CD4-positive, alpha-beta T cell treated with Interleukin-4 for 1 hour (primary cell): ENCODE measurements at regions not wholly inside any gene's neighbourhood (a gene's known extent, or its start where the extent isn't known, plus 50 kb on each side); places are given as distances from the start of the nearest gene placed in this dataset.
A peak's percentile ranks its signal among the peaks of the same experiment; 100 is the strongest.

ENCODE experiments used
- DNase-seq, 2 donors: peaks; one replicate each; pipeline ENCODE4 v3.0.0-alpha.2; 2020 to 2022

GRCh38 chr7:13047061-13047460, 359.6 kb downstream of the ARL4A start:
- DNase-seq: no peak

DNA sequence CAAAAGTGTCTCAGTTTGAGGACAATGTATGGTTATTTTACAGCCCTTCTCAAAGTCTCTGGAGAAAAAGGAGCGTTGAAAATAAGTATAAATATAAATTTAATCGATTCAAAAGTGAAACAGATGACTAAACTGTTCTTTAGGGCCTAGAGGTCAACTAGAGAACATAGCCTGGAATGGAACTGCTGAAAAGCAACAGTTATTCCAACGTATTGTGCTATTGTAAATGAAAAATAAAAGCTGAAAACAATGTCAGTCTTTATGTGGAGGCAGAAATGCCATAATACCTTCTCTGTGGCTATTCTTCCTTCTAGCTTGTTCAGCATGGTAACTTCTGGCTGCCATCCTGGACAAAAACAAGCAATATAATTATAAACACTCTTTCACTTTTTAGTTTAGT, 362.5 kb downstream of the ARL4A start:
- no peak for DNase-seq

DNA sequence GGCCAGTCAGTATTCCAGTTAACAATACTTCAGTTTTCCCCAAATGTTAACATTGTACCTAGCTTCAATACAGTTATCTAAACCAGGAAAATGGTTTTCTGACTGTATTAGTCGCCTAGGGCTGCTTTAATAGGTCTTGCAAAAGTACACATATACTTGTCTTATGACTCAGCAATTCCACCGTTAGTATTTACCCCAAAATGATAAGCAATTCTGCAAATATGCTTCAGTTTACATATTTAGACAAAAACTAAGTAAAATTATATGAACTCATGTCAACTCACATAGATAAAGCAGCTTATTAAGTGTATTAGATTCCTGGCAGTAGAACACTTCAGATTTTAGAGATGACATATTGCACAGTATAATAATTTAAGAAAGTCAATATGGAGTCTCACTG, 363.3 kb downstream of the ARL4A start:
- no peak for DNase-seq

GRCh38 chr7:13055732-13056368, 368.4 kb downstream of the ARL4A start:
- no peak for DNase-seq

GRCh38 chr7:13057462-13058200, 370.2 kb downstream of the ARL4A start:
- peak in 1 of 2 donors; percentile 5 for DNase-seq

DNA sequence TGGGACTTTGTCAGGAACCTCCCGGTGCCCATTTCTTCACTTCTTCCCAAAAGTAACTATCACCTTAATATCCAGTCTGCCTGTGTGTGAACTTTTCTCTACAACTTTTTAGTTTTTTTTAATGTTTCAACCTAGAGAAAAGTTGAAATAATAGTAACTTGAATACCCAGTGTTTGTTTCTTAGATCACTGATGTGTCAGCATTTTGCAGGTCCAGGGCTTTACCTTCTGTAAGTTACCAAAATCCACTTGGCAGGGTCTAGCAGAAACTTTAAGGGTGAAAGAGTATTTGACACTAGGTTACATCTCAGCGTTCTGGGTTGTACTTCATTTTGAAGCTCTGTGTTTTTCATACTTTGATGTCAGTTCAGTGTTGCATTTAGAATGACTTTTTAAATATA, 372.7 kb downstream of the ARL4A start:
- no peak for DNase-seq

GRCh38 chr7:13061115-13061514, 373.7 kb downstream of the ARL4A start:
- no peak for DNase-seq

DNA sequence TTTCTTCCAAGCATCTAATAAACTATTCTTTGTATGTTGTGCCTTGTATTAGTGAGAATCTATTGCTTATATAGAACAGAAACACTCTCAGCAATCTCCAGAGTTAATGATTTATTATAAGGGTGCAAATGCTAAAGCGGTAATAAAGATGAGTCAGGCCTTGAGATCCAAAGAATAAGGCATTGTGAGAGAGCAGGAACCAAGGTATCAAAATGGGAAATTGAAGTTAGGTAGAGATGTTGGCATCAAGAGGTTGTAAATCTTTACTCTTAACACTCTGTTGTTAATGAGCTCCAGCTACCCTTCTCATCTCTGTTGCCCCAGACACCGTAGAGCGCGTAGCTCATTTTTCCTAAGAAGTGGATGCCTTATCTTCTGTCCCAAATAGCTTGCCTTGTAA, 375.2 kb downstream of the ARL4A start:
- DNase-seq: no peak

GRCh38 chr7:13067036-13067435, 379.6 kb downstream of the ARL4A start:
- DNase-seq: no peak

GRCh38 chr7:13068032-13068431, 380.6 kb downstream of the ARL4A start:
- no peak for DNase-seq

DNA sequence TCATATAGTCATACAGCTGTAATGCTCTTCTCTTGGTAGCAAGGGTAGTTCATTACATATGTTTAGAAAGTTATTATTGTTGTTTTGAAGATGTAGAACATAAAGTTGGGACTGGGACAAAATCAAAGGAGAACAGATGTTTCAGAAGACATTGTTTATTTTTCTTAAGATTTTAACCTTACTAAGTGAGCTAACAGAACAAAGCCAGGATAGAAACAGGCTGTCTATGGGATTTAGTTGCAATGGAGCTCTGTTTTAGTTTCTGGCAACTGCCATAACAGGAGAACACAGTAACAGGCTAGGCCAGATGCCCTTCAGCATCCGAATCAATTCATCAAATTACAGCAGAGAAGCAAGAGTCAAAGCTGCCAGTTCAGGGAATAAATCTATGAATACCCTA, 382.4 kb downstream of the ARL4A start:
- DNase-seq: no peak

- DNase-seq: no peak
These were observed 384.6 kb downstream of the ARL4A start for GRCh38 chr7:13072014-13072413.

GRCh38 chr7:13077466-13077865, 390.0 kb downstream of the ARL4A start:
- DNase-seq: no peak

GRCh38 chr7:13078105-13078504, 390.7 kb downstream of the ARL4A start:
- DNase-seq: no peak

DNA sequence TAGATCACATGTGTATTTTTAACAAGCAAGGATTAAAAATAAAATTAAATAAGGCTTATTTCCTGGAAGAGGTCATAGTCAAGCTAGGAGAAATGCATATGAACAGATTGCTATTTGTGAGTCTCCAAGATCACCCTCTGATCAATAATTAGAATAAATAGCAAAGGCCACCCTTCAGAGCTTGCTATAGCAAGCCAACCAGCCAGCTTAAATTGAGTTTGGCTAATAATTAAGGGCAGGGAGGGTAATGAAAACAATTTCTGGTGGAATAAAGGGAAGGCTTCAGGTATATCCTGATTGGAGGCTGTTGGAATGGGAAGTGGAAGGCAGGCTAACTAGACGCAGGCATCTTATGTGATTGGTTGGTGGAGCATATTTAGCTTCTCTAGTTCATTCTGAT, 403.5 kb downstream of the ARL4A start:
- DNase-seq: no peak

GRCh38 chr7:13091974-13092707, 404.7 kb downstream of the ARL4A start:
- no peak for DNase-seq

DNA sequence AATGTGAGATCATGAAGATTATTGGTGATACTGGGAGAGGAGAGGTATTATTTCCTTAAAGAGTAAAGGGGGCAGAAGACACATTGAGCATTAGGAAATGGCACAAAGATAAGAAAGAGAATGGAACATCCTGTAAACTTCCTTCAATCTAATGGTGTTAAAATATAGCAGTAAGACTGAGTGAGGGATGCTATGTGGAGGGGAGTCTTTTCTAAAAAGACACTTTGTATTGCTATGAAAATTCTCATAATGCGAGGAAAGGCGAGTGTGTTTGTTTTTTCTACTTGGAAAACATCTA, 405.2 kb downstream of the ARL4A start:
- DNase-seq: no peak

- no peak for DNase-seq
These were observed 405.7 kb downstream of the ARL4A start for GRCh38 chr7:13093160-13093559.

- no peak for DNase-seq
These were observed 410.1 kb downstream of the ARL4A start for GRCh38 chr7:13097499-13097898.

- DNase-seq: no peak
These were observed 410.7 kb downstream of the ARL4A start for GRCh38 chr7:13098161-13098560.

GRCh38 chr7:13099154-13099795, 411.8 kb downstream of the ARL4A start:
- no peak for DNase-seq

GRCh38 chr7:13104128-13104527, 416.7 kb downstream of the ARL4A start:
- no peak for DNase-seq

DNA sequence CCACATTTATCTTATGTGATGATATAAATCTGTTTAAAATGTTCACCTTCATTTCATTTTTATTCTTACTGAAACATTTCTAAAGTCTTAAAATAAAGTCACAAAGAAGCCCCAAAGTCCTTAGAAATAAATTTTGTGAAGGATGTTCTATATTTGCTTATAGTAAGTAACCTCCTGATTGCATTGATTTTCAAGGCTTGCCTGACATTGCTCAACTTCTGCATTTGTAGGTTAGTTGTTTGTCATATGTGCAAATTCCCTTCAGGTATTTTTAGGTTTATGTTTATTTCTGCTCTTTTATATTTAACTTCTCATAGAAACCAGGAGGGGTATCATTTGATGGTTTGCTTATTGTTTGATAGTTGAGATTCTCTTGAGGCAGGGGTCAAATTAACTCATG, 417.8 kb downstream of the ARL4A start:
- DNase-seq: no peak

GRCh38 chr7:13106513-13106912, 419.1 kb downstream of the ARL4A start:
- no peak for DNase-seq
